ENCODE measurements at regions not wholly inside any gene's neighbourhood (a gene's known extent, or its start where the extent isn't known, plus 50 kb on each side); places are given as distances from the start of the nearest gene placed in this dataset.
"Not testable (repeated sequence)": the region's sequence is repeated elsewhere in the genome, so short reads cannot be mapped to it uniquely, and the experiment has no call there.

GRCh38 chr21:27885296-27885711 is 918.4 kb upstream of the ADAMTS5 start:
- no peak for DNase-seq (ENCODE audit: low spot score)

GRCh38 chr21:27881331-27881730 is 914.4 kb upstream of the ADAMTS5 start:
- DNase-seq (ENCODE audit: low spot score), result not testable (repeated sequence)

- not testable (repeated sequence) for DNase-seq (ENCODE audit: low spot score)
These were observed 905.5 kb upstream of the ADAMTS5 start for GRCh38 chr21:27872411-27872810.

GRCh38 chr21:27870755-27871154 is 903.9 kb upstream of the ADAMTS5 start:
- DNase-seq (ENCODE audit: low spot score), result not testable (repeated sequence)

- not testable (repeated sequence) for DNase-seq (ENCODE audit: low spot score)
These were observed 893.5 kb upstream of the ADAMTS5 start for GRCh38 chr21:27860314-27860955.

GRCh38 chr21:27858053-27858825 is 891.4 kb upstream of the ADAMTS5 start:
- DNase-seq (ENCODE audit: low spot score), result not testable (repeated sequence)

- DNase-seq (ENCODE audit: low spot score), result not testable (repeated sequence)
These were observed 890.1 kb upstream of the ADAMTS5 start for GRCh38 chr21:27856988-27857387.

GRCh38 chr21:27841084-27841672 is 874.3 kb upstream of the ADAMTS5 start:
- DNase-seq (ENCODE audit: low spot score), result no peak

- DNase-seq (ENCODE audit: low spot score), result no peak
These were observed 873.4 kb upstream of the ADAMTS5 start for GRCh38 chr21:27840262-27840661.

- no peak for DNase-seq (ENCODE audit: low spot score)
These were observed 872.7 kb upstream of the ADAMTS5 start for GRCh38 chr21:27839512-27840115.

- no peak for DNase-seq (ENCODE audit: low spot score)
These were observed 871.7 kb upstream of the ADAMTS5 start for GRCh38 chr21:27838573-27838972.

- no peak for DNase-seq (ENCODE audit: low spot score)
These were observed 871.0 kb upstream of the ADAMTS5 start for GRCh38 chr21:27837936-27838335.

- no peak for DNase-seq (ENCODE audit: low spot score)
These were observed 866.4 kb upstream of the ADAMTS5 start for GRCh38 chr21:27833298-27833697.

GRCh38 chr21:27831816-27832569 is 865.1 kb upstream of the ADAMTS5 start:
- peak; percentile 25 for DNase-seq (ENCODE audit: low spot score)

GRCh38 chr21:27831177-27831576 is 864.3 kb upstream of the ADAMTS5 start:
- no peak for DNase-seq (ENCODE audit: low spot score)

GRCh38 chr21:27827972-27828371 is 861.1 kb upstream of the ADAMTS5 start:
- no peak for DNase-seq (ENCODE audit: low spot score)

GRCh38 chr21:27825035-27825434 is 858.1 kb upstream of the ADAMTS5 start:
- no peak for DNase-seq (ENCODE audit: low spot score)

- no peak for DNase-seq (ENCODE audit: low spot score)
These were observed 856.8 kb upstream of the ADAMTS5 start for GRCh38 chr21:27823652-27824201.

GRCh38 chr21:27820342-27820741 is 853.5 kb upstream of the ADAMTS5 start:
- DNase-seq (ENCODE audit: low spot score), result no peak

GRCh38 chr21:27819299-27819698 is 852.4 kb upstream of the ADAMTS5 start:
- DNase-seq (ENCODE audit: low spot score), result no peak

- no peak for DNase-seq (ENCODE audit: low spot score)
These were observed 852.0 kb upstream of the ADAMTS5 start for GRCh38 chr21:27818847-27819246.
